ENCODE measurements at regions not wholly inside any gene's neighbourhood (a gene's known extent, or its start where the extent isn't known, plus 50 kb on each side); places are given as distances from the start of the nearest gene placed in this dataset.

- TF ChIP-seq POLR2A (IDR thresholded peaks at IDR 0.05; ENCODE audit: low read depth, low read length) (no peak), CTCF (conservative IDR thresholded peaks at IDR 0.05; ENCODE audit: low read depth, low read length) (no peak), MAZ (IDR thresholded peaks at IDR 0.05; ENCODE audit: borderline replicate concordance, low read depth, low read length) (no peak), RAD21 (IDR thresholded peaks at IDR 0.05; ENCODE audit: low read length) (no peak), RCOR1 (IDR thresholded peaks at IDR 0.05; ENCODE audit: insufficient replicate concordance, low read length) (no peak), USF2 (IDR thresholded peaks at IDR 0.05; ENCODE audit: low read depth, low read length) (no peak), NFE2L2 (IDR thresholded peaks at IDR 0.05; ENCODE audit: low read depth, low read length) (no peak)
These were observed 982.7 kb downstream of the SQOR start for GRCh38 chr15:46617507-46617906.

Measured in IMR-90 (cell line).